H9 (cell line): ENCODE measurements at regions not wholly inside any gene's neighbourhood (a gene's known extent, or its start where the extent isn't known, plus 50 kb on each side); places are given as distances from the start of the nearest gene placed in this dataset.

Experiments
- DNase-seq: peaks from one replicate; pipeline ENCODE4 v3.0.0-alpha.2; 2017
- H2AFZ ChIP-seq: one replicate; pipeline ENCODE4 v1.6.1; 2013; ENCODE audit warnings: mild to moderate bottlenecking, low read length, control low read depth, moderate library complexity
- H2AK5ac ChIP-seq: 2 replicates; pipeline ENCODE4 v1.6.1; 2013; ENCODE audit warnings: low read length, control low read depth, mixed read lengths; ENCODE audit not compliant: insufficient read length
- H2BK120ac ChIP-seq: one replicate; pipeline ENCODE4 v1.6.1; 2013; ENCODE audit warnings: low read depth, mild to moderate bottlenecking, low read length, control low read depth, inconsistent platforms; ENCODE audit not compliant: poor library complexity, severe bottlenecking
- H2BK12ac ChIP-seq: 2 replicates; pipeline ENCODE4 v1.6.1; 2013; ENCODE audit warnings: low read length, control low read depth, mixed read lengths, low read depth; ENCODE audit not compliant: insufficient read length
- H2BK15ac ChIP-seq: 2 replicates; pipeline ENCODE4 v1.6.1; 2013; ENCODE audit warnings: low read depth, low read length, control low read depth
- H2BK20ac ChIP-seq: one replicate; pipeline ENCODE4 v1.6.1; 2013; ENCODE audit warnings: low read depth, mild to moderate bottlenecking, low read length, control low read depth, inconsistent platforms; ENCODE audit not compliant: poor library complexity, severe bottlenecking
- H2BK5ac ChIP-seq: 2 replicates; pipeline ENCODE4 v1.6.1; 2013; ENCODE audit warnings: low read length, control low read depth, mixed read lengths; ENCODE audit not compliant: insufficient read length
- H3K14ac ChIP-seq: 2 replicates; pipeline ENCODE4 v1.6.1; 2013; ENCODE audit warnings: low read length, control low read depth; ENCODE audit not compliant: insufficient read depth
- H3K18ac ChIP-seq: 2 replicates; pipeline ENCODE4 v1.6.1; 2013; ENCODE audit warnings: low read depth, mild to moderate bottlenecking, mixed read lengths, low read length, control low read depth; ENCODE audit not compliant: insufficient read length
- H3K23ac ChIP-seq: 2 replicates; pipeline ENCODE4 v1.6.1; 2013; ENCODE audit warnings: low read length, control low read depth, mixed read lengths, low read depth; ENCODE audit not compliant: insufficient read length
- H3K23me2 ChIP-seq: 2 replicates; pipeline ENCODE4 v1.6.1; 2013; ENCODE audit warnings: low read depth, mild to moderate bottlenecking, mixed read lengths, low read length, control low read depth; ENCODE audit not compliant: insufficient read length, poor library complexity, severe bottlenecking
- H3K27ac ChIP-seq: 2 replicates; pipeline ENCODE4 v1.5.1; 2013; ENCODE audit warnings: low read length, control low read depth, mixed read lengths, low read depth; ENCODE audit not compliant: insufficient read length
- H3K27me3 ChIP-seq: 2 replicates; pipeline ENCODE4 v1.6.1; 2013; ENCODE audit warnings: low read length, control low read depth, inconsistent platforms; ENCODE audit not compliant: insufficient read depth
- H3K4ac ChIP-seq: 2 replicates; pipeline ENCODE4 v1.6.1; 2013; ENCODE audit warnings: low read depth, mild to moderate bottlenecking, control low read depth, inconsistent platforms, low read length, moderate library complexity
- H3K4me1 ChIP-seq: 2 replicates; pipeline ENCODE4 v1.6.1; 2013; ENCODE audit warnings: low read length, control low read depth, inconsistent platforms; ENCODE audit not compliant: insufficient read depth
- H3K4me2 ChIP-seq: 2 replicates; pipeline ENCODE4 v1.6.1; 2013; ENCODE audit warnings: low read length, control low read depth, mixed read lengths; ENCODE audit not compliant: insufficient read length, insufficient read depth
- H3K56ac ChIP-seq: 2 replicates; pipeline ENCODE4 v1.6.1; 2013; ENCODE audit warnings: low read depth, mild to moderate bottlenecking, mixed read lengths, low read length, control low read depth; ENCODE audit not compliant: insufficient read length
- H3K79me1 ChIP-seq: 2 replicates; pipeline ENCODE4 v1.6.1; 2013; ENCODE audit warnings: low read depth, mild to moderate bottlenecking, moderate library complexity, low read length, control low read depth, inconsistent platforms; ENCODE audit not compliant: insufficient read depth, poor library complexity, severe bottlenecking
- H3K79me2 ChIP-seq: 2 replicates; pipeline ENCODE4 v1.6.1; 2013; ENCODE audit warnings: low read length, control low read depth, inconsistent platforms; ENCODE audit not compliant: insufficient read depth
- H3K9ac ChIP-seq: 2 replicates; pipeline ENCODE4 v1.6.1; 2013; ENCODE audit warnings: low read length, control low read depth, mixed read lengths; ENCODE audit not compliant: insufficient read length; ENCODE audit errors: extremely low read depth
- H3K9me3 ChIP-seq: one replicate; pipeline ENCODE4 v1.6.1; 2013; ENCODE audit warnings: low read depth, low read length, inconsistent platforms; ENCODE audit not compliant: control insufficient read depth
- H3T11ph ChIP-seq: one replicate; pipeline ENCODE4 v1.6.1; 2013; ENCODE audit warnings: mild to moderate bottlenecking, low read length, control low read depth, inconsistent platforms
- H4K20me1 ChIP-seq: one replicate; pipeline ENCODE4 v1.6.1; 2013; ENCODE audit not compliant: control insufficient read depth, insufficient read length, insufficient read depth
- H4K5ac ChIP-seq: 2 replicates; pipeline ENCODE4 v1.6.1; 2013; ENCODE audit warnings: low read depth, mild to moderate bottlenecking, mixed read lengths, low read length, control low read depth; ENCODE audit not compliant: insufficient read length
- H4K8ac ChIP-seq: replicated peaks from 2 replicates; pipeline ENCODE4 v1.6.1; 2013; ENCODE audit warnings: low read length, control low read depth, mixed read lengths, low read depth; ENCODE audit not compliant: insufficient read length
- H4K91ac ChIP-seq: 2 replicates; pipeline ENCODE4 v1.6.1; 2013; ENCODE audit warnings: low read depth, mild to moderate bottlenecking, moderate library complexity, mixed read lengths, low read length, control low read depth; ENCODE audit not compliant: insufficient read length
- H3K27ac Mint-ChIP-seq, 3 experiments: 2 replicates in 2 of 3; 3 replicates in 1 of 3; pipeline ENCODE4 v1.8.0; 2020 to 2021; ENCODE audit warnings: mixed read lengths in 3 of 3, mild to moderate bottlenecking in 1 of 3, moderate library complexity in 1 of 3
- H3K27me3 Mint-ChIP-seq: 2 replicates; pipeline ENCODE4 v1.8.0; 2021; ENCODE audit warnings: low read depth, mild to moderate bottlenecking, moderate library complexity, mixed read lengths
- H3K36me3 Mint-ChIP-seq, 3 experiments: 2 replicates in 2 of 3; 3 replicates in 1 of 3; pipeline ENCODE4 v1.8.0; 2020 to 2021; ENCODE audit warnings: low read depth in 3 of 3, mixed read lengths in 3 of 3; ENCODE audit not compliant: insufficient read depth in 1 of 3
- H3K4me1 Mint-ChIP-seq, 2 experiments: 2 replicates each; pipeline ENCODE4 v1.8.0; 2020; ENCODE audit warnings: mixed read lengths in 2 of 2
- H3K4me3 Mint-ChIP-seq, 2 experiments: 2 replicates in 1 of 2; 3 replicates in 1 of 2; pipeline ENCODE4 v1.8.0; 2020 to 2021; ENCODE audit warnings: mild to moderate bottlenecking in 2 of 2, mixed read lengths in 2 of 2, moderate library complexity in 1 of 2
- H3K9me3 Mint-ChIP-seq, 2 experiments: 2 replicates in 1 of 2; 3 replicates in 1 of 2; pipeline ENCODE4 v1.8.0; 2020; ENCODE audit warnings: mild to moderate bottlenecking in 2 of 2, mixed read lengths in 2 of 2, moderate library complexity in 1 of 2
- CTCF ChIP-seq: fragments of 200-600 bp; sonication (generic); conservative IDR thresholded peaks from 3 replicates; pipeline ENCODE4 v1.8.0; 2021; ENCODE audit warnings: antibody characterized with exemption, mild to moderate bottlenecking
- WGBS: extraction: QIAGEN DNeasy Blood & Tissue Kit; methylation state at CpG from one replicate; pipeline ENCODE4 v1.1.7; 2013; ENCODE audit warnings: missing lambda C conversion rate, low lambda C conversion rate, mixed read lengths; ENCODE audit not compliant: insufficient read length; ENCODE audit errors: extremely low coverage; 5-methylcytosine and 5-hydroxymethylcytosine counted together

- Mint-ChIP-seq H3K4me1 (no peaks in the 10 kb centered on the region), H3K4me3 (no peak overlapping the region), H3K9me3 (no peaks in the 10 kb centered on the region; a peak in 1 of 5 replicates), H3K27ac (no peak overlapping the region), H3K36me3 (no peaks in the 10 kb centered on the region), H3K27me3 (no peaks in the 10 kb centered on the region)
- H2BK20ac ChIP-seq = no peak overlapping the region
- H3K14ac ChIP-seq = no peak overlapping the region
- H2BK12ac ChIP-seq = no peak overlapping the region
- H3K4ac ChIP-seq = no peak overlapping the region
- H2BK120ac ChIP-seq = no peak overlapping the region
- H3K23me2 ChIP-seq = no peaks in the 10 kb centered on the region
- H3K9me3 ChIP-seq = no peaks in the 10 kb centered on the region
- no peak overlapping the region for H4K8ac ChIP-seq
- H2AK5ac ChIP-seq = no peak overlapping the region
- no peaks in the 10 kb centered on the region for H3K79me1 ChIP-seq
- no peak overlapping the region for H3K27ac ChIP-seq
- H2BK5ac ChIP-seq = no peak overlapping the region
- no peaks in the 10 kb centered on the region for H3K4me1 ChIP-seq
- H3T11ph ChIP-seq = no peak overlapping the region
- no peak overlapping the region for H2AFZ ChIP-seq
- H3K23ac ChIP-seq = no peak overlapping the region
- H3K4me2 ChIP-seq = no peak overlapping the region
- H3K18ac ChIP-seq = no peak overlapping the region
- no peaks in the 10 kb centered on the region for H4K20me1 ChIP-seq
- H3K27me3 ChIP-seq = no peaks in the 10 kb centered on the region
- H4K5ac ChIP-seq = no peak overlapping the region
- no peak for DNase-seq
- no peak for TF ChIP-seq CTCF
- no peak overlapping the region for H4K91ac ChIP-seq
- no peak overlapping the region for H3K9ac ChIP-seq
- H2BK15ac ChIP-seq = no peak overlapping the region
- H3K79me2 ChIP-seq = no peaks in the 10 kb centered on the region
- no CpG with 5 or more reads among the region's 1 CpG for WGBS
- H3K56ac ChIP-seq = no peak overlapping the region
Measured at GRCh38 chr14:83153081-83153480, 1619.4 kb upstream of the SEL1L start.
